ENCODE measurements at regions not wholly inside any gene's neighbourhood (a gene's known extent, or its start where the extent isn't known, plus 50 kb on each side); places are given as distances from the start of the nearest gene placed in this dataset.

GRCh38 chr9:28810388-28811075, 1237.3 kb upstream of the C9orf72 start:
- DNase-seq (ENCODE audit: low read depth in 2 of 2), result no peak

- DNase-seq (ENCODE audit: low read depth in 2 of 2), result no peak
Measured at GRCh38 chr9:28820741-28821140, 1247.5 kb upstream of the C9orf72 start.

GRCh38 chr9:28821240-28821639, 1248.0 kb upstream of the C9orf72 start:
- no peak for DNase-seq (ENCODE audit: low read depth in 2 of 2)

DNA sequence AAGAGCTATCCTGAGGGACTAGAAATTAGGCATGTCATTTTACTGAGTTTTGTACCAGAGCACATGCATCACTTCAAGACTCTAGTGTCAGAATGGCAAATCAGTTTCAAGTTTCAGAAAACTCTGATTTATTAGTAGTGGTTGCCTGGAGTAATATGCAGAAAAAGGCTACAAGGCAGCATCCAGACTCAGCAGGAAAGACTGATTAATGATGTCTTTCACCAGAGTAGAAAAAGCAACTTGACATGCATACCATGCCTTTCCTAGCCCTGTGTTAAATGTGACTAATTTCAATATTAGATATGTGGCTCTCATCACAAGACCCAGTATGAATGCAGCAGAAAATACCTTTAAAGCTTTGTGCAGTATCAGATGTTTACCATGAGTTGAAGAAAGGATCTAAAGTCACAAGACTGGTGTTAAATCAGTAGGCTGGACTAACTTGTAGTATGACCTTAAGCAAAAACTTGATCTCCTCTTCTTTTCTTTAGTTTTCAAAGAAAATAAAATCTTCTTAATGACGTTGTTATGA, 1251.2 kb upstream of the C9orf72 start:
- no peak for DNase-seq (ENCODE audit: low read depth in 2 of 2)

DNA sequence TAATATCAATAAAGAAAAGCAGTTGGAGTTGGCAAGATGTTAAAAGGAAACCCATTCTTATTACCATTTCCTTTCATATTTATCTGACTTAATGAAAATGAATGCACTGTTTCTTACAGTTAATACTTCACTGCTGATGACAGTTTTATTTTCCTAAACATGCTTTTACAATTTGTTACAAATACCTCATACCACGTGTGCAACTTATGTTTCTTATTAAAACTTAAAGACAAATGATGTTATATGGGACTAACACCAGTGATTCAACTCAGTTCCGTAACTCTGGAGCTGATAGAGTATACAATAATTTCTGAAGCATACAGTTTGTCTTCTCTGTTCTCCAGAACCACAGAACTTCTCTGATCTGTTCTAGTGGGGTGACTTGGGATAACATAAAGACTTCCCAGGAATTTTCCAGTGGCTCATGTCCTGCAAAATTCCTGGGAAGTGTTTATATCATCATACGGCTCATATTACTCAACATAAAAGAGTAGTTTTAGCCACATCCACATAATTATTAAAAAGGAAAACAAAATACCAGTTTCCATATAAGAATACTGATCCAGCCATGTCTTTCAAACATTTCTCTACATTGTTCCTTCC, 1259.0 kb upstream of the C9orf72 start:
- no peak for DNase-seq (ENCODE audit: low read depth in 2 of 2)

GRCh38 chr9:28834156-28834555, 1260.9 kb upstream of the C9orf72 start:
- no peak for DNase-seq (ENCODE audit: low read depth in 2 of 2)

GRCh38 chr9:28839778-28840430, 1266.6 kb upstream of the C9orf72 start:
- no peak for DNase-seq (ENCODE audit: low read depth in 2 of 2)

DNA sequence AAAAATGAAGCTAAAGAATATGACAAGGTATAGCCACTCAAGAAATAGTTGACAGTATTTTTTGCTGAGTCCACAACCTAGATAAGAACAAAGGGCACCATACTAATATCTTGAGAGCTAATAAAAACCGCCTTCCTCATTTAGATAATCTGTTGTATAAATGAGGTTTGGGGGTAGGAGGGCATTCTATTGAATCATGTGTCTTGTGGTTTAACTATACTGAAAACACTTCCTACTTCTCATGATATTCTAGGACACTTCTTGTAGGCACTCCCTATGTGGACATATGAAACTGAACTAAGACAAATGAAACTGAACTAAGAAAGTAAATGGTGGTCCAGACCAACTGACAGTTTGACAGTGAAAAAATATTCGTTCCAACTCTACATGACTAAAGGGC, 1268.5 kb upstream of the C9orf72 start:
- no peak for DNase-seq (ENCODE audit: low read depth in 2 of 2)

- no peak for DNase-seq (ENCODE audit: low read depth in 2 of 2)
Measured at GRCh38 chr9:28847331-28847730, 1274.0 kb upstream of the C9orf72 start.

GRCh38 chr9:28848671-28849070, 1275.4 kb upstream of the C9orf72 start:
- no peak for DNase-seq (ENCODE audit: low read depth in 2 of 2)

- no peak for DNase-seq (ENCODE audit: low read depth in 2 of 2)
Measured at GRCh38 chr9:28853477-28853876, 1280.2 kb upstream of the C9orf72 start.

DNA sequence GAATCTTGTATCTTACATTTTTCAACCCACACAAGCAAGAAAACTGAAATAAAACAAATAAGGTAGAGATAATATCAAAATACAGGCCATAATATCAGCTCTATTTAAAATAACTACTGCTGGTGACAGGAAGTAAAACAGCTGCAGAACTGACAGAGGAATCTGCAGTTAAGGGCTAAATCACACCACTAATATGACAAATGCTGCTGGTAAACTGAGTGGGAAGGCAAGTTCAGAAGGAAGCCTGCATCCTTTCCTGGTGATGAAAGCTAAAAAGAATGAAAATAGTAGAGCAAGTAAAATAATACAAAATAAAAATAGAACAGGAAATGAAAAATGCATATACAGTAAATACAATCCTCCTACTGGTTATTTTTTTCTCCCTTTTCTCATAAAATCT, 1293.7 kb upstream of the C9orf72 start:
- no peak for DNase-seq (ENCODE audit: low read depth in 2 of 2)

GRCh38 chr9:28868228-28868990, 1295.1 kb upstream of the C9orf72 start:
- no peak for DNase-seq (ENCODE audit: low read depth in 2 of 2)

DNA sequence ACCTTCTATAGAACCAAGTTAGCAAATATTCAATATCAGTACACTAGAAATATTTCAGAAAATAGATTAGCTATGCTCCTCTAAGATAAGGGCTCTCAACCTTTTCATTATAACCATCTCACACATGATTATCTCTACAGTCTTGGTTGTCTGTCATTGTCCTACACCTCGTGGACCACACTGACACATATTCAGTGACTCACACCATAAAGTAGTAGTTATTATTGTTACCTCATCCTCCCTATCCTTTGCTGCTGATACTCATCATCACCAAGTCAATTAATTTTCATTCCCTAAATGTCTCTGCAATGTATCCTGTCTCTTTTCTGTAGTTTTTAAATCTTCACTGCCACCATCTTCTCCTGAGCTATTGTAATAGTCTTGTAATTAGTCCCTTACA, 1309.2 kb upstream of the C9orf72 start:
- DNase-seq (ENCODE audit: low read depth in 2 of 2), result no peak

- DNase-seq (ENCODE audit: low read depth in 2 of 2), result no peak
Measured at GRCh38 chr9:28883234-28883633, 1310.0 kb upstream of the C9orf72 start.

DNA sequence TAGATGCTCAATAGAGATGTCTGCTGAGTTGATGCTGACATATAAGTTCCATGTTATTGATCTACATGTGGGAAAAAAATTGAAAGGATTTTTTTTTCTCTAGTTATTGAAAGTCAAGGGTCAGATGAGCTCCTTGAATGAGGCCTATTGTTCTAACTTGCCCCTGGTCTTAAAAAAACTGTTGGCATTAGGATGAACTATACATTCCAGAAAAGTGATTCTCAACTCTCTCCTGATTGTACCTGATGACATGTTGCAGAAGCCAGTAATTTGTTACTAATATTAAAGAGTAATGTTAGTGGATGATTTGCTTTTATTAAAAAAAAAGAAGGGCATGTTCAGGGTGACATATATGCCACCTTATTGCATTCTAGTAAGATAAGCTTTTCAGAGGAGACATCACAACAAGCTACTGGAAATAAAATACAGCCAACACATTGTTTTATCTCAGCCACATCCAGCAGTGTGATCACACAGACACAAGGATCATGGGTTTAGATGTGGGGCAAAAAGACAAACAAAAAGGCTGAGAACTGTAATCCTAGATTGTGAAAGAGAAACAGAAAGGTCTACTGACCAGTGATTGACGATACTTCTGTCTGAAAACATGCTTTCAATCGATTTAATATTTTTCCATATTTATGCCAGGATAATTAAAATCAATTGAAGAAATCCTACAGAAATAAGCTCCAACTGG, 1314.1 kb upstream of the C9orf72 start:
- no peak for DNase-seq (ENCODE audit: low read depth in 2 of 2)

GRCh38 chr9:28888806-28889205, 1315.5 kb upstream of the C9orf72 start:
- DNase-seq (ENCODE audit: low read depth in 2 of 2), result no peak

GRCh38 chr9:28892538-28892937, 1319.3 kb upstream of the C9orf72 start:
- DNase-seq (ENCODE audit: low read depth in 2 of 2), result no peak

DNA sequence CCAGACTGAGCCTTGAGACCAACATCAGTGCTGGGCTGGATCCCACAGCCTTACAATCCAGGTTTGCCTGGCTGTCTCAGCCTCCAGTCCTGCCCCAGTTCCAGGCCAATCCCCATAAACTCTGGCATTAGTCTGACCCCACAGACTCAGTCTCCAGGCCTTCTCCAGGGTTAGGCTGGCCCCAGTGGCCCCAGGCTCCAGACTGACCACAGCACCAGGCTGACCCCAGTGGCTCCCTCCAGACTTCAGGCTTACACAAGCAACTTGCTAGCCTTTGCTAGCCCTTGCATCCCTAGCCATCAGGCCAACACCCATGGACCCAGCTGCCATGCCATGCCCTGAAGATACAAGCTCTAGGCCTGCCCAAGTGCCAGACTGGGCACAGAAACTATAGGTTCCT, 1326.0 kb upstream of the C9orf72 start:
- DNase-seq (ENCODE audit: low read depth in 2 of 2), result no peak

DNA sequence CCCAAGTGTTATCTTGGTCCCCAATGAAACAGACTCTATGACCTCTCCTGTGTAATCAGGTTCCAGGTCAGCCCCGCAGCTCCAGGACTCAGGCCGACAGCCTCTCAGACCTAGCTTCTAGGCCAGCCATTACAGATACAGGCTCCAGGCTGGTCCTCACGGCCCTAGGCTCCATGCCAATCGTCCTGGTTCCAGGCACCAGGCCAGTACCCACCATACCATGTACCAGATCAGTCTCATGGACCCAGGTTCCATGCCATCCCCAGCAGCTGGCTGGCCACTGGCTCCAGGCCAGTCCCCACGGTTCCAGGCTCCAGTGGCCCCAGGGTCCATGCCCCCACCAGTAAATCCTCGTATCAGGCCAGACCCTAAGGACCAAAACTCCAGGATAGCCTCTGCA, 1326.6 kb upstream of the C9orf72 start:
- DNase-seq (ENCODE audit: low read depth in 2 of 2), result no peak

- DNase-seq (ENCODE audit: low read depth in 2 of 2), result no peak
Measured at GRCh38 chr9:28900406-28900805, 1327.1 kb upstream of the C9orf72 start.

GRCh38 chr9:28909526-28909925, 1336.2 kb upstream of the C9orf72 start:
- DNase-seq (ENCODE audit: low read depth in 2 of 2), result no peak
